ENCODE measurements at regions not wholly inside any gene's neighbourhood (a gene's known extent, or its start where the extent isn't known, plus 50 kb on each side); places are given as distances from the start of the nearest gene placed in this dataset.

DNA sequence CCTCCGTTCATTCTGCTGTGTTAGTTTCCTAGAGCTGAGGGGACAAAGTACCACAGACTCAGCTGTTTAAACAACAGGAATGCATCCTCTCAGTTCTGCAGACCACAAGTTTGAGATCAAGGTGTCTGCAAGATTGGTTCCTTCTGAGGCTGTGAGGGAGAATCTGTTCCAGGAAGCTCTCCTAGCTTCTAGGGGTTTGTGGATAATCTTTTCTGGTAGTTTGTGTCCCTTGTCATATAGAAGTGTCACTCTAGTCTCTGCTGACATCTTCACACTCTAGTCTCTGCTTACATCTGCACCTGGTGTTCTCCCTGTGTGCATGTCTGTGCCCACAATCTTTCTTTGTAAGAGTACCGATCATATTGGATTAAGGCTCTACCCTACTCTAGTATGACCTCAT lies 581.8 kb downstream of the RNF144A start:
- Histone ChIP-seq H3K4me3 (ENCODE audit: low read depth in 1 of 2, low read length in 1 of 2) (no peak overlapping the region), H3K36me3 (no peaks in the 10 kb centered on the region), H3K27me3 (peaks cover 22% of the 10 kb centered on the region), H3K4me1 (ENCODE audit: control insufficient read depth in 1 of 2, insufficient read depth in 1 of 2, low read depth in 1 of 2, low read length in 1 of 2) (no peaks in the 10 kb centered on the region), H3K27ac (no peak overlapping the region), H3K9me3 (no peaks in the 10 kb centered on the region)
- TF ChIP-seq, protein P1, sequence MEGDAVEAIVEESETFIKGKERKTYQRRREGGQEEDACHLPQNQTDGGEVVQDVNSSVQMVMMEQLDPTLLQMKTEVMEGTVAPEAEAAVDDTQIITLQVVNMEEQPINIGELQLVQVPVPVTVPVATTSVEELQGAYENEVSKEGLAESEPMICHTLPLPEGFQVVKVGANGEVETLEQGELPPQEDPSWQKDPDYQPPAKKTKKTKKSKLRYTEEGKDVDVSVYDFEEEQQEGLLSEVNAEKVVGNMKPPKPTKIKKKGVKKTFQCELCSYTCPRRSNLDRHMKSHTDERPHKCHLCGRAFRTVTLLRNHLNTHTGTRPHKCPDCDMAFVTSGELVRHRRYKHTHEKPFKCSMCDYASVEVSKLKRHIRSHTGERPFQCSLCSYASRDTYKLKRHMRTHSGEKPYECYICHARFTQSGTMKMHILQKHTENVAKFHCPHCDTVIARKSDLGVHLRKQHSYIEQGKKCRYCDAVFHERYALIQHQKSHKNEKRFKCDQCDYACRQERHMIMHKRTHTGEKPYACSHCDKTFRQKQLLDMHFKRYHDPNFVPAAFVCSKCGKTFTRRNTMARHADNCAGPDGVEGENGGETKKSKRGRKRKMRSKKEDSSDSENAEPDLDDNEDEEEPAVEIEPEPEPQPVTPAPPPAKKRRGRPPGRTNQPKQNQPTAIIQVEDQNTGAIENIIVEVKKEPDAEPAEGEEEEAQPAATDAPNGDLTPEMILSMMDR (IDR thresholded peaks at IDR 0.05), result no peak

DNA sequence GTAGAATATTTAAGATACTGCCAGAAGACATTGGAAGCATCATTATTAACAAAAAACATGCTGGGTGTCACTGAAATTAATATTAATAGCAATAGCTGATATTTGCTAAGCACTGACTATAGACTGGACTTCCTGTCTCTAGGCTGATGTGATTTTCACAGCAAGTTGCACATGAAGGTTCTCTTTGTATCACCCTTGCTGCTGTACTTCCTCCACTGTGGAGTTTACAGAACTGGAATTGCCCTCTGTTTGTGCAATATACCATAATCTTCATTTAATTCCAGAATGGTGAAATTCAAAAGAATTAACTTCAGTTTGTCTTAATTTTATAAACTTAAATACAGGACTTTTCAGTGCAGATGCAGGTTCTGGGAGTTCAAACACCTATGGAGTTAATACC lies 585.1 kb downstream of the RNF144A start:
- H3K36me3 ChIP-seq, result no peaks in the 10 kb centered on the region
- no peak overlapping the region for H3K27ac ChIP-seq
- TF ChIP-seq, protein P1 (IDR thresholded peaks at IDR 0.05), result no peak
- H3K4me1 ChIP-seq (ENCODE audit: control insufficient read depth in 1 of 2, insufficient read depth in 1 of 2, low read depth in 1 of 2, low read length in 1 of 2), result no peaks in the 10 kb centered on the region
- peaks cover 36% of the 10 kb centered on the region for H3K27me3 ChIP-seq
- H3K9me3 ChIP-seq, result no peaks in the 10 kb centered on the region
- H3K4me3 ChIP-seq (ENCODE audit: low read depth in 1 of 2, low read length in 1 of 2), result no peak overlapping the region

DNA sequence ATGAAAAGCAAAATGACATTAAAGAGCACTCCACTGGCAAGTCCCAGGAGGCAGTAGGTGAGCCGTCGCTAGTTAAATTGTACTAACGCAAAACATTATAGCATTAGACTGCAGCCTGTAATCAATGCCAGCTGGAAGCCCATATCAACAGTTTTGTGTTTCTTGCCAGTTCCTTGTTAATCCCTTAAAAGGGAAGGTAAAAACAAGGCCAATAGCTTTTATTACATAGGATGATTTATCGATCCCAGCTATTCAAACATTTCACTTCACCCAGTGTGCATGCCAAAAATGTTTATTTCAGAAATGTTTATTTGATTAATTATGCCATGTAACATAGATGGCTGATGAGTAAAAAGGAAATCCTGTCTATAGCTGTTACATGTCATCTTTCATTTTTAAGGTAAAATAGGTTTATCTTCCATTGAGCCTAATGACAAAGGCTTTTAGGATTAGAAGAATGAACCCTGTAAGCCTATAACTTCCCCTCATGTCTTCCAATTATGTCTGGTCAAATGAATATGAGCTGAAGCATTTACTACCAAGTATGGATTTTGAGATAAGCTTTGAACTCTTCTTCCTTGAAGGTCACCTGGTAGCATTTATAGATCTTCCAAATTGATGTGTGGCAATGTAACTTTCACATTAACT lies 591.2 kb downstream of the RNF144A start:
- no peaks in the 10 kb centered on the region for H3K36me3 ChIP-seq
- TF ChIP-seq, protein P1 (IDR thresholded peaks at IDR 0.05), result no peak
- H3K27ac ChIP-seq, result no peak overlapping the region
- no peaks in the 10 kb centered on the region for H3K4me1 ChIP-seq (ENCODE audit: control insufficient read depth in 1 of 2, insufficient read depth in 1 of 2, low read depth in 1 of 2, low read length in 1 of 2)
- no peaks in the 10 kb centered on the region for H3K9me3 ChIP-seq
- H3K4me3 ChIP-seq (ENCODE audit: low read depth in 1 of 2, low read length in 1 of 2), result no peak overlapping the region
- H3K27me3 ChIP-seq, result peaks cover 15% of the 10 kb centered on the region

DNA sequence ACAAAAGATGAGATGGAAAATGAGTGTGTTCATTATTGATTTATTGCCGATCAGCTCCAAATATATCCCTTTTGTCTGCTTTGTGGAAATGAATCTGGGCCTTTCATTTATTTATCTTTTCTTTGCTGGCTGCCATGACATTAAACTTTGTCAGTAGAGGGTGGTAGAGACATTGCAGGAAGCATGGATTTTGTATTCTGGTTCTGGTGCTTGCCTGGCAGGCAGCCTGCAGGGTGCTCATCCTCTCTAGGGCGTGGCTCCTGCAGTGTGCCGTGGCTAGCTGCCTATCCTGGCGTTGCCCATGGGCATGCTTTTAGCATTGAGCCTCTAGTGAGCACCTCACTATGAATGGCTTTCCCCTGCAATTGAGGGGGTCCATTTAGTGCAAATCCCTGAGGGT lies 593.1 kb downstream of the RNF144A start:
- no peaks in the 10 kb centered on the region for H3K4me1 ChIP-seq (ENCODE audit: control insufficient read depth in 1 of 2, insufficient read depth in 1 of 2, low read depth in 1 of 2, low read length in 1 of 2)
- H3K27ac ChIP-seq, result no peak overlapping the region
- H3K9me3 ChIP-seq, result no peaks in the 10 kb centered on the region
- H3K4me3 ChIP-seq (ENCODE audit: low read depth in 1 of 2, low read length in 1 of 2), result no peak overlapping the region
- H3K36me3 ChIP-seq, result no peaks in the 10 kb centered on the region
- TF ChIP-seq, protein P1 (IDR thresholded peaks at IDR 0.05), result no peak
- peaks cover 7% of the 10 kb centered on the region for H3K27me3 ChIP-seq

DNA sequence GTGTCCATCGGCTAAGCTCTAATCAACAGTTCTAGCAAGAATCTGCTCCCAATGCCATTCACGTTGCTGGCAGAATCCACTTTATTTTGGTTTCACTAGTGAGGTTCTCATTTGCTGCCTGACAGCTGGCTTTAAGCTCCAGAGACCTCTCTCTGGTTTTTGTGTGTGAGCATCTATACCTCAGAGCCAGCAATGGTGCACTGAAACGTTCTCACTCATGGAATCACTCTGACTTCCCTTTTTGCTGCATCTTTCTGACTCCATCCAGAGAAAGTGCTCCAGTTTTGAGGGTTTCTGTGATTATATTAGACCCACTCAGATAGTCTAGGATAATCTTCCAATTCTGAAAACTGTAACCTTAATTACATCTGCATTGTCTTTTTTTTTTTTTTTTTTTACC lies 596.6 kb downstream of the RNF144A start:
- no peak overlapping the region for H3K27ac ChIP-seq
- H3K4me1 ChIP-seq (ENCODE audit: control insufficient read depth in 1 of 2, insufficient read depth in 1 of 2, low read depth in 1 of 2, low read length in 1 of 2), result no peaks in the 10 kb centered on the region
- H3K27me3 ChIP-seq, result no peaks in the 10 kb centered on the region
- H3K36me3 ChIP-seq, result no peaks in the 10 kb centered on the region
- TF ChIP-seq, protein P1 (IDR thresholded peaks at IDR 0.05), result no peak
- H3K9me3 ChIP-seq, result no peaks in the 10 kb centered on the region
- H3K4me3 ChIP-seq (ENCODE audit: low read depth in 1 of 2, low read length in 1 of 2), result no peak overlapping the region
